NCI-H2171 treated with DMSO at 0.1 percent for 48 hours (cell line): ENCODE measurements at regions not wholly inside any gene's neighbourhood (a gene's known extent, or its start where the extent isn't known, plus 50 kb on each side); places are given as distances from the start of the nearest gene placed in this dataset.
"Not testable (repeated sequence)": the region's sequence is repeated elsewhere in the genome, so short reads cannot be mapped to it uniquely, and the experiment has no call there.

ENCODE experiments used
- DNase-seq: peaks from one replicate; lab custom pipeline; 2025; lab: John Stamatoyannopoulos, UW

GRCh38 chr7:63856466-63856865 is 142.2 kb upstream of the ZNF722 start:
- not testable (repeated sequence) for DNase-seq

- no peak for DNase-seq
Measured at GRCh38 chr7:63867127-63867526, 131.5 kb upstream of the ZNF722 start.

DNA sequence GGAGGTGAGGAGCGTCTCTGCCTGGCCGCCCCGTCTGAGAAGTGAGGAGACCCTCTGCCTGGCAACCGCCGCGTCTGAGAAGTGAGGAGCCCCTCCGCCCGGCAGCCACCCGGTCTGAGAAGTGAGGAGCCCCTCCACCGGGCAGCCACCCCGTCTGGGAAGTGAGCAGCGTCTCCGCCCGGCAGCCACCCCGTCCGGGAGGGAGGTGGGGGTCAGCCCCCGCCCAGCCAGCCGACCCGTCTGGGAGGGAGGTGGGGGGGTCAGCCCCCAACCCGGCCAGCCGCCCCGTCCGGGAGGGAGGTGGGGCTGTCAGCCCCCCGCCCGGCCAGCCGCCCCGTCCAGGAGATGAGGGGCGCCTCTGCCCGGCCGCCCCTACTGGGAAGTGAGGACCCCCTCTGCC is 124.4 kb upstream of the ZNF722 start:
- DNase-seq: not testable (repeated sequence)

GRCh38 chr7:63876707-63877322 is 121.8 kb upstream of the ZNF722 start:
- no peak for DNase-seq

- DNase-seq: no peak
Measured at GRCh38 chr7:63887031-63887430, 111.6 kb upstream of the ZNF722 start.

- DNase-seq: no peak
Measured at GRCh38 chr7:63899691-63900393, 98.8 kb upstream of the ZNF722 start.

GRCh38 chr7:63900394-63901203 is 98.0 kb upstream of the ZNF722 start:
- DNase-seq: peak; percentile 33

GRCh38 chr7:63901204-63901506 is 97.5 kb upstream of the ZNF722 start:
- DNase-seq: not testable (repeated sequence)

DNA sequence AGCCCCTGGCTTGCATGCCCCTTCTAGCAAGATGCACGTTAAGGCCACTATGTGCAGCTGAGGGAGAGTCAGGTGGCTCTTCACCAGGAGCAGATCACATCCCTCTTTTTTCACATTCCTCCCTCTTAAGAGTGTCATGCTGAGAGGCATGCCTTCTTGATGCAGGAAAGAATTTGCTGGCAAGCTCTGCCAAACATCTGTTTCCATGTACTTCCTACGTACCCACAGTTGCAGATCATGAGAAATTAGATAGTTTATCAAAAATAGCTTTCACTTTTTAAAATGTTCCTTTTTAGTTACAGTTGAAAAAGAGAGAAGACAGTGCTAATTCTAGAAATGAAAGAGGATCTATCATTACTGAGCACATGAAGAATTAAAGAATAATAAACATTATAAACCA is 79.7 kb upstream of the ZNF722 start:
- no peak for DNase-seq

GRCh38 chr7:63925262-63925625 is 73.4 kb upstream of the ZNF722 start:
- DNase-seq: no peak

- peak; percentile 9 for DNase-seq
Measured at GRCh38 chr7:63925626-63926460, 72.8 kb upstream of the ZNF722 start.

GRCh38 chr7:63927261-63927660 is 71.4 kb upstream of the ZNF722 start:
- DNase-seq: no peak

DNA sequence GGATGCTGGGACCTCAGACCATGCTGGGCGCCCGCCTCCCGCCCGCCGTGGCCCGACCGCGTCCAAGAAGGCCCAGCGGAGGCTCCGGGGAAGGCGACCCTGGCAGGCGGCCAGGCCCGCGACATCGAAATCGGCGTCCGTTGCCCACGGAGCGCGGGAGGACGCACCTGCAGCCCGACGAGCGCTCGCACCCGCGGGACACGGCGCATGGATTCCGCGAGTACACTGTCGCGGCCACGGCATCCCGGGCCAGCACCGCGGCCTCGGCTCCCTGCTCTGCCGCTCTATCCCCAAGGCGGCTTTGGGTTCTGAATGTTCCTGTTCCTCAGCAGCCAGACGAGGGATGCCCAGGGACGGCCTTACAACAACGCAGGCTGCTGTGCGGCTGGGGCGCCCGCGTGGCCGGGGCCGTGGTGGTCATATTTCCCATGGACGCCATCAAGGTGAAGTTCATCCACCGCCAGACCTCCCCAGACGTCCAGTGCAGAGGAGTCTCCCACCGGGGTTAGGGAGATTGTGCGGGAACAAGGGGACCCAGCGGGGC is 67.5 kb upstream of the ZNF722 start:
- no peak for DNase-seq

DNA sequence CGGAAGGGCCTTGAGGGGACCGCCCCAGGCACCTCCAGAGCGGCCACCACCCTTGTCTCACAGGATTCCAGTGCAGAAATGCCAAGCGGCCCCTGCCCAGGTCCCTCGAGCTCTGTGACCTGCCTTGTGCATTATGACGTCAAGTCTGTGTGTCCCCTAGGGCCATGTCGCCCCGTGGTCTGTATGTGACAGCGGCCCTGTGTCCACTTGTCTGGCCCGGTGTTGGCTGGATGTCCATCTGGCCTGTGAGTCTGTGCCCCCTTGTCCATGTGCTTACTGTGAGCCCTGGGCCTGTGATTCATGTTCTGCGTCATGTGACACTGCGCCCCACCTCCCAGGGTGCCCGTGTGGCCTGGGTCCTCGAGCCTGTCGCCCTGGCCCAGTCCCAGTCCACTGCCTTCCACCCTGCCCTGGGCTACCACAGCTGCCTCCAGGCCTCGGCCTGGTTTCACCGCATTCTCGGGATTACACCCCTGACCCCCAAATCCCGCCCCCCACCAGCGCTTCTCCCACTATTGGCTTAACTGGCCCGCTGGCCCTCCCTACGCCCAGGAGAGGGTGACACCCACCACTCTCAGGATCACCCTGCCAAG is 66.6 kb upstream of the ZNF722 start:
- no peak for DNase-seq
